ENCODE measurements at regions not wholly inside any gene's neighbourhood (a gene's known extent, or its start where the extent isn't known, plus 50 kb on each side); places are given as distances from the start of the nearest gene placed in this dataset.

- DNase-seq (ENCODE audit: low spot score): no peak
- TF ChIP-seq CTCF (IDR thresholded peaks at IDR 0.05; ENCODE audit: low read depth, low read length, missing input control): no peak
- no peak for TF ChIP-seq RXRA (IDR thresholded peaks at IDR 0.05)
- TF ChIP-seq TAF1 (conservative IDR thresholded peaks at IDR 0.05): no peak
- TF ChIP-seq FOXA2 (IDR thresholded peaks at IDR 0.05): no peak
- TF ChIP-seq REST (IDR thresholded peaks at IDR 0.05): no peak
- no peak for TF ChIP-seq RAD21 (IDR thresholded peaks at IDR 0.05)
- TF ChIP-seq MAX (IDR thresholded peaks at IDR 0.05): no peak
- TF ChIP-seq GABPA (IDR thresholded peaks at IDR 0.05 in 1 of 2, conservative IDR thresholded peaks at IDR 0.05 in 1 of 2): no peak
- TF ChIP-seq EGR1 (IDR thresholded peaks at IDR 0.05; ENCODE audit: low read depth in 2 of 2): no peak
- TF ChIP-seq HNF4A (conservative IDR thresholded peaks at IDR 0.05): no peak
- TF ChIP-seq FOXA1 (IDR thresholded peaks at IDR 0.05): no peak
- TF ChIP-seq NR2F2 (IDR thresholded peaks at IDR 0.05): no peak
- 41% methylated on average over 3 of the region's 3 CpGs for WGBS
Observed at GRCh38 chr15:47412136-47412535, 305.2 kb upstream of the SEMA6D start.

GRCh38 chr15:47412802-47413201 is 304.5 kb upstream of the SEMA6D start:
- TF ChIP-seq RAD21 (IDR thresholded peaks at IDR 0.05) (no peak), YY1 (IDR thresholded peaks at IDR 0.05) (no peak), MAX (IDR thresholded peaks at IDR 0.05) (no peak), FOXA2 (IDR thresholded peaks at IDR 0.05) (no peak)
- DNase-seq (ENCODE audit: low spot score): no peak
- Histone ChIP-seq H3K27ac (ENCODE audit: low read depth in 1 of 2, low read length in 2 of 2) (no peak overlapping the region), H3K27me3 (ENCODE audit: control insufficient read depth in 4 of 4, insufficient read depth in 4 of 4, low read length in 3 of 4) (peaks cover 0 to 3% (median 0%) of the 10 kb centered on the region in 4 donors), H3K9ac (ENCODE audit: low read depth in 1 of 2, low read length in 2 of 2) (no peak overlapping the region), H3K9me3 (ENCODE audit: control insufficient read depth in 4 of 4, low read length in 3 of 4) (no peaks in the 10 kb centered on the region), H3K4me3 (ENCODE audit: low read depth in 1 of 3, low read length in 3 of 3) (no peak overlapping the region), H3K36me3 (ENCODE audit: control insufficient read depth in 4 of 4, insufficient read depth in 3 of 4, low read depth in 1 of 4, low read length in 3 of 4) (no peaks in the 10 kb centered on the region), H3K4me1 (ENCODE audit: control insufficient read depth in 4 of 4, insufficient read depth in 4 of 4, low read length in 3 of 4) (no peaks in the 10 kb centered on the region)
- 87% methylated on average over 4 of the region's 4 CpGs for WGBS

More at GRCh38 chr15:47412136-47412535, 305.2 kb upstream of the SEMA6D start:
- Histone ChIP-seq H3K36me3 (ENCODE audit: control insufficient read depth in 4 of 4, insufficient read depth in 3 of 4, low read depth in 1 of 4, low read length in 3 of 4) (no peaks in the 10 kb centered on the region), H3K4me3 (ENCODE audit: low read depth in 1 of 3, low read length in 3 of 3) (no peak overlapping the region), H3K9me3 (ENCODE audit: control insufficient read depth in 4 of 4, low read length in 3 of 4) (no peaks in the 10 kb centered on the region), H3K27me3 (ENCODE audit: control insufficient read depth in 4 of 4, insufficient read depth in 4 of 4, low read length in 3 of 4) (peaks cover 0 to 3% (median 0%) of the 10 kb centered on the region in 4 donors), H3K9ac (ENCODE audit: low read depth in 1 of 2, low read length in 2 of 2) (no peak overlapping the region), H3K4me1 (ENCODE audit: control insufficient read depth in 4 of 4, insufficient read depth in 4 of 4, low read length in 3 of 4) (no peaks in the 10 kb centered on the region), H3K27ac (ENCODE audit: low read depth in 1 of 2, low read length in 2 of 2) (no peak overlapping the region)
